Stimulated activated CD4-positive, alpha-beta T cell treated with anti-CD3 and anti-CD28 coated beads, Interleukin-15, amount 100 ng/mL, for 24 hours (primary cell): ENCODE measurements at regions not wholly inside any gene's neighbourhood (a gene's known extent, or its start where the extent isn't known, plus 50 kb on each side); places are given as distances from the start of the nearest gene placed in this dataset.
A peak's percentile ranks its signal among the peaks of the same experiment; 100 is the strongest.

Experiments used
- DNase-seq: peaks from one replicate; pipeline ENCODE4 v3.0.0-alpha.2; 2020

DNA sequence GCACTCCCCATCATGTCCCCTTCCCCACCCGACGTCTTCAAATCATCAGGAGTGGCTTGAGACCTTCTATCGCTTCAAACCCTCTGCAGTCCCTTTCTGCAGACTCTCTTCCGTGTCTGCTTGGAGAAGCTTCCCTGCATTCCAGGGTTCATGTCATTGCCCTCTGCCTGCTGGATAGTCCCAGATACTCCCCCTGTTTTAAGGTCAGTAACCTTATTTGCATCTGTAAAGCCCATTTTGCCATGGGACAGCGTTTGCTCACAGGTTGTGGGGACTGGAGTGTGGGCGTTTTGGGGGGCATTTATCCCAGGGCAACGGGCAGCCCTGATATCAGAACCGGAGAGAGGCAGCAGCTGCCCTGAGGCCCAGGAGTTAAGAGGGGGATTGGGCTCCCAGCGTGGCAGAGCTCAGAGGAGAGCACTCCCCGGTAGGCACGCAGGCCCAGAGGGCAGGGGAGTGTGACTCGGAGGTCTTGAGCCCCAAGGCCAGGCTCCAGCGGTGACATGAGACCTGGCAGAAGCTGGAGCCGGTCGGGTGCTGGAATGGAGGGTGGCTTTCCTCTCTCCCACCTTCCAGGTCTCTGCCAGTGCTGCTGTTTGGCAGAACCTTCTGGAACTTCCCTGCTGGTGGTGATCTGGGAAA lies 73.8 kb downstream of the RTP5 start:
- no peak for DNase-seq

GRCh38 chr2:241943961-241944575 lies 74.5 kb downstream of the RTP5 start:
- no peak for DNase-seq

DNA sequence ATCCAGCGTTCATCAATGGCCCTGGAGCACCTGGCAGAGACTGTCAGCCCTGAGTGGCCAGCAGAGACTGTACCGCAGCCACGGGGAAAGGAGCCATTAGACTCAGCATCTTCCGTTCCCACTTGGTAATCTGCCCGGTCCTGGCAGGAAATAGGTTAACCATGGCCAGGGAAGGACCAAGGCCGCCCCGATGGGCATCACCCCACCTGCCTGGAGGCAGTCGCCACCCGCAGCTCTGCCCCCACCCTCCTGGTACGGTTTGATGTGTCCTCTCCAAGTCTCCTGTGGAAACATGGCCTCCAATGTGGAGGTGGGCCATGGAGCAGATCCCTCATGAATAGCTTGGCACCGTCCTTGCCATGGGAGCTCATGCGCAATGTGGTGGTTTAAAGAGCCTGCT lies 75.3 kb downstream of the RTP5 start:
- no peak for DNase-seq

- no peak for DNase-seq
These were observed 75.8 kb downstream of the RTP5 start for GRCh38 chr2:241945311-241945710.

DNA sequence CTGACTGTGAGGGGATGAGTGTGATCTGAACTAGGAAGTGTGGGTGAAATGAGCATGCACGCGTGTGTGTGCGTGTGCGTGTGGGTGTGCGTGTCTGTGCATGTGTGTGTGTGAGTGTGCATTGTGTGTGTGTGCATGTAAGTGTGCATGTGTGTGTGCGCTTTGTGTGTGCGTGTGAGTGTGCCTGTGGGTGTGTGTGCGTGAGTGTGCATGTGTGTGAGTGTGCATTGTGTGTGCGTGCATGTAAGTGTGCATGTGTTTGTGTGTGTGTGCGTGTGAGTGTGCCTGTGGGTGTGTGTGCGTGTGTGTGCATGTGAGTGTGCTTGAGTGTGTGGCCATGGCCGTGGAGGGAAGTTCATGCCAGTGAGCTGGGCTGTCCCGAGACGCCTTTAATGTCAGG lies 76.3 kb downstream of the RTP5 start:
- DNase-seq: no peak

- DNase-seq: no peak
These were observed 76.9 kb downstream of the RTP5 start for GRCh38 chr2:241946306-241947003.

DNA sequence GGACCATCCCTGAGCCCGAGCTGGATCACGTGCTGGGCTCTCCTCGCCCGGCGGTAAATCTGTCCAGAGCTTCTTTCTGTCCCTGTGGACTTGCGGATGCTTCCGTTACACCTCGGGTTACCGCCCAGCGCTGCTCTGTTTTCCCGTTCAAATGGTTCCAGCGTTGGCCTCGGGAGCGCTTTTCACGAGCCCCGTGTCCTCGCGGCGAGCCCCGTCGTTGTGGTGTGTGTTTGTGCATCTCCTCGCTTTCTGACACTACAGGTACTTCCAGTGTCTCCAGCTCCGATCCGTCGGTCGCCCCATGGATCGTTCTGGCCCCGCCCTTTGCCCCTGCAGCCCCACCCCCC lies 77.4 kb downstream of the RTP5 start:
- DNase-seq: no peak

DNA sequence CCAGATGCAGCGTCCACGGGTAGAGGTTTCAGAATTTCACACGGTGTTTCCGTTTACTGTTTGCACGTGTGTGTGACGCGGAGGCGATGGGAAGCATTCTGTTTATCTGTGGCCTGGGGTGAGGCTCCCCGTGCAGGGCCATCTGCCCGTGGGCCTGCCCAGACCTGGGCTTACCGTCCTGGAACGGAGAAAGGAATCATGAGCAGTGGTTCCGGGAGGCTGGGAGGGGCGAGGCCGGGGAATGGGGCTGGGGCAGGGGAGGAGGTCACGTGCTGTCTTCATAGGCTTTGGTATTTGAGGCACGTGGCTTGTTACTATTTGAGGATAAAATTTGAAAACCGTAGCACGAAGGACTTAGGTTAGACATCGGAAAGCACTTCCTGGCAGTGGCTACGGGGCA lies 77.9 kb downstream of the RTP5 start:
- no peak for DNase-seq

DNA sequence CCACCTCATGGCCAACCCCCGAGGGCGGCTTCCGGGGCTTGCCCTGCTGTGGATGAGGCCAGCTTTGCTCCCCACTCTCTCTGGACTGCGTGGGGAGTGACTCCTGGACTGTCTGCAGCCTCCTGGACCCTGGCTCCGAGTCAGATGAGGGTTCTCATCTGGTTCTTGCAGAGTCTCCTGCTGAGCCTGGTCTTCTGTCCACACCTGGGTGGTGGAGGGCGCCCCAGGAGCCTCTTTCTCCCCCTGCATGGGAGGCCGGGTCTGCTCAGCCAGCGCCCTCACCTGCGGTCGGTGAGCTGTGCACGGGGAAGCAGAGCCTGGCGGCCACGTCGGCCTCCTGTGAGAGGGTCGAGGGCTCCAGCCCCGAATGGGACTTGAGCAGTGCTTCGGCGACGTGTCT lies 78.3 kb downstream of the RTP5 start:
- no peak for DNase-seq

DNA sequence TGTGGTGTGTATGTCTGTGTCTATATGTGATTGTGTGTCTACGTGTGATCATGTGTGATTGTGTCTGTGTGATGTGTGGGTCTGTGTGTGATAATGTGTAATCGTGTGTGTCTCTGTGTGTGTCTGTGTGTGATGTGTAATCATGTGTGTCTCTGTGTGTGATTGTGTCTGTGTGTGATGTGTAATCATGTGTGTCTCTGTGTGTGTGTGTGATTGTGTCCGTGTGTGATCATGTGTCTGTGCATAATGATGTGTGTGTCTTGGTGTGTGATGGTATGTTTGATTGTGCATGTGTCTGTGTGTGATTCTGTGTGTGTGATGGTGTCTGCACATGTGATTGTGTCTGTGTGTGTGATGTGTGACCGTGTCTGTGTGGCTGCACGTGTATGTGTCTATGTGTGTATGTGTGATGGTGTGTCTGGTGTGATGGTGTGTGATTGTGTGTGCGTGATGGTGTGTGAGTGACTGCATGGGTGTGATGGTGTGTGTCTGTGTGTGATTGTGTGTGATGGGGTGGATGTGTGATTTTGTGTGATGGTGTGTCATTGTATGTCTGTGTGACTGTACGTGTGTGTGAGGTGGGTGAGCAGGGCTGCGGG lies 78.9 kb downstream of the RTP5 start:
- DNase-seq: no peak

DNA sequence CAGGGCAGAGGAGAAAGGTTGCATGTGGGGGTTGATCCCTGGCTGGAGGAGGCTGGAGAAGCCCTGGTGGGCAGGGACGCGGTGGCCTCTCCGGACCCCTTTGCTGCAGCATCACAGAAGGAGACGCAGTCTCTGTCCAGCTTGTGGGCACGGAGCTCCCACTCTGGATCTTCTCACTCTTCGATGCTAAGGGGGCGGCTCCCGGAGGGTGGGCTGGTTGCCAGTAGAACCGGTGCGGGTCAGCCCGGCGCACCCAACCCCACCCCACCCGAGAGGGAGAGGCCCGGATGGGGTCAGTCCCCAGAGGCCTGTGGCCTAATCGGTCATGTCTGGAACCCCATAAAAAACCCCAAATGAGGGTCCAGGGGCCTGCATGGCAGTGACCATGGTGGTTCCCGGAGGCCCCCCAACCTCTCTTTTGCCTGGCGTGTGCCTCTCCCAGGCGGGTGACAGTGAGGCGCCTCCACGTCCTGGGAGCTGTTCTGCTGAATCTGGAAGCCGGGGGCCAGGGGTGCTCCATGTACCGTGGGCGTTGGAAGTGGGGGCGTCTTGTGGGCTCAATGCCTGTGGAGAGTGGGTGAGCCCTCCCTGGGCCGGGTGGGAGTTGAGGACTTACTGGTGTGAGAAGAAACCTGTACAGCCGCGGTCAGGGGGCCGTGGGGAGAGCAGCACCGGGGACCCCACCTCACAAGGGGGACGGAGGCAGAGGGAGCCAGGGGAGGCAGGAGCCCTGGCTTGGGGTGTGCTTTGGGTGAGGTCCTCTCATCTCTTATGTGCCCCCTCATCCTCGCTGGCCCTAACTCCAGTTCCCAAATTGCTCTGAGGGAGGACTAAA lies 79.6 kb downstream of the RTP5 start:
- DNase-seq: no peak

DNA sequence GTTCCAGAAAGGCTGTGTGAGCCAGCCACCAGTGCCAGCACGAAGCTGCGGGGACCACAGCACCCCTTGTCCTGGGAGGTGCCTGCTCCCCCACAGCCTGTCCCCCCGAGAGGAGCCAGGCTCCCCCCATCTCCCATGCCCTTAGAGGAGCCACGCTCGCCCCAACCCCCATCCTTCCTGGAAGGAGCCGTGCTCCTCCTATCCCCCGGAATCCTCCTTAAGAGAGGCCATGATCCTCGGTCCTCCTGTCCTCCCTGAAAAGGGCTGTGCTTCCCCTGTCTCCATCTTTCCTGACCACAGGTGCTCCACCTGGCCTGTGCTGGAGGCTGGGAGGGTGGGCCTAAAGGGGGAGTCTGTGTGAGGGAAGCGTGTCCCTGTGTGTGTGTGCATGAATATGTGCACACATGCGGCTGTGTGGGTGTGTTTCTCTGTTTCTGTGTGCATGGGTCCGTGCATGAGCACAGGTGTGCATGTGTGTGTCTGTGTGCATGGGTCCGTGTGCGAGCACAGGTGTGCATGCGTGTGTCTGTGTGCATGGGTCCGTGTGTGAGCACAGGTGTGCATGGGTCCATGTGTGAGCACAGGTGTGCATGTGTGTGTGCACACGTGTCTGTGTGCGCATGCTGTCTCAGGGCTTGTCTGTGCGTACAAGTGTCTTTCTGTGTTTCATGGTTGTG lies 80.3 kb downstream of the RTP5 start:
- DNase-seq: no peak

GRCh38 chr2:241950413-241951315 lies 81.1 kb downstream of the RTP5 start:
- peak; percentile 77 for DNase-seq

DNA sequence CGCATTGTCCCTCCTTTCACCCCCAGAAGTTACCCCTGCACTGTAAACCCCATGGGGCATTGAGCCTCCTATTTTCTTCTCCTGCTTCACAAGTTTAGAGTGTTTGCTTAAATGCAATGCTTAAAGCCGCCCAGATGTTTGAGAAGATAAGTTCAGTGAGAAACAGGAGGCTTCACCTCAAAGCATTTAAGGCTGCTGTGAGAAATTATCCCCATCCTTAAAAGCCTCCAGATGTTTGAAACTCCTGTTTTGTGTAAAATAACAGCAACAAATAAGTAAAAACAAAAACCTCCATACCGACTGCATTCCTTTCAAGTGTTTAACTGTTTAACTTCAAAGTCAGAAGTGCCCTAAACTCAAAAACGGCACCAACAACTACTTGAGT lies 81.8 kb downstream of the RTP5 start:
- DNase-seq: no peak

GRCh38 chr2:241951920-241952319 lies 82.4 kb downstream of the RTP5 start:
- DNase-seq: no peak

- no peak for DNase-seq
These were observed 83.3 kb downstream of the RTP5 start for GRCh38 chr2:241952816-241953215.

DNA sequence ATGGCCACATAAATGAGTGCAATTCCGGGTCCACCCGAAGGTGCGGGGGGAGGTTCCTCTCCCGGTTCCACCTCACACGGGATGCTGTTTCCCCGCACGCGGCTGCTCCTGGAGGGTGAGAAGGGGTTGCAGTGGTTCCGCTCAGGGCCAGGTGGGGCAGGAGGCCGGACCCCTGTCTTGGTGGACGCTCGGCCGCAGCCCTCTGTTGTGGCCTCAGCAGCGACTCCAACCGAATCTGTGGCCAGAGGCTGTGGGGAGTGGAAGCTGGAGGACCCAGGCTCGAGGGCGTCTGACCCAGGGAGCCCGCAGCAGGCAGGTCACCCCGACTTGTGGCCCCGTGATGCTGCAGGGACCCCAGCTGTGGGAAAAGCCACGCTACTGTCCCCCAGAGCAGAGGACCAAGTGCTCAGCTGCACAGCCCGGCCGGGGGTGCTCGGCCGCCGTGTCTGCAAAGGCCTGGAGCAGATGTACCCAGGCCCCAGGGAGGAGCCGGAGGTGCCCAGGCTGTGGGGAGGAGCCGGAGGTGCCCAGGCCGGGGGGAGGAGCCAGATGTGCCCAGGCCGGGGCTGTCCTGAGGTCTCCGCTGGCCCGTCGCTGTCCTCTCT lies 83.9 kb downstream of the RTP5 start:
- DNase-seq: no peak

GRCh38 chr2:241956521-241957110 lies 87.1 kb downstream of the RTP5 start:
- no peak for DNase-seq

GRCh38 chr2:241957276-241957675 lies 87.7 kb downstream of the RTP5 start:
- no peak for DNase-seq

DNA sequence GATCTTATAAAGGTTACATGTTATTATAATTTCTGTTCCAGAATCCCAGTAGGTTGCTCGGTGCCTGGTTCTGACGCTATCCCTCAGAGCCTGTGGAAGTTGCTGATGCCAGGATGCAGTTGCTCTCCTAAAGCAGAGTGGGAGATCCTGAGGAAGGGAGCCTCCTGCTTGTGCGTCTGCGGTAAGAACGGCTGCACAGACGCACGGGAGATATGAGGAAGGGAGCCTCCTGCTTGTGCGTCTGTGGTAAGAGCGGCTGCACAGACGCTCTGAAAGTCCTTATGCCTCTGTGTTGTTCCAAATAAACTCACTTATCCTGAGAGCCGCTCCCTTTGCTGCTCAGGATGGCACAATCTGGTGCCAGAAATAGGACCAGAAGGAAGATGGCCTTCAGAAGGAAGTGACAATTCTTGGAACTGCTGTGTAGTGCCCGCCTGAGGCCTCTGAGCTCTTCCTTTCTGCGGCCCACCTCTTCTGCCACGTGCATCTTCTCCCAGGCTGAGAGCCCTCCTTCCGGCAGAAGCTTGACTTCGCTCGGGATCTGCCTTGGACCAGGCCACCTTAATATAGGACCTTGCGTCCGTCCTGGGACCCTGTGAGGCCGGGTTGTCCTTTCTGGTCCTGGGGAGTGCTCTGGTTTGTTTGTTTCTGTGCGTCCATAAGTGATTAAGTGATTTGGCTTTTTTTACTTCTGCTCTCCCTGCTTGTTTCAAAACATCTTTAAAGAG lies 89.5 kb downstream of the RTP5 start:
- DNase-seq: no peak
